ENCODE measurements at regions not wholly inside any gene's neighbourhood (a gene's known extent, or its start where the extent isn't known, plus 50 kb on each side); places are given as distances from the start of the nearest gene placed in this dataset.

- H3K27me3 ChIP-seq, result no peaks in the 10 kb centered on the region
- H3K27ac ChIP-seq, result no peak overlapping the region
- TF ChIP-seq POLR2AphosphoS5 (IDR thresholded peaks at IDR 0.05), result no peak
- TF ChIP-seq CTCF (IDR thresholded peaks at IDR 0.05), result no peak
- no peak for TF ChIP-seq POLR2A (IDR thresholded peaks at IDR 0.05)
- TF ChIP-seq EP300 (IDR thresholded peaks at IDR 0.05; ENCODE audit: low read depth), result no peak
- in situ Hi-C loops (cut with MboI; ENCODE audit: low pct_ligation_motif_present in 1 of 4, low pct_unique_long_range_greater_than_20kb in 1 of 4, low sequenced_read_pairs in 3 of 4) (no loop called here), intact Hi-C loops (cut with DNase I; ENCODE audit: low total_unique reads) (no loop called here)
- H3K9me3 ChIP-seq, result no peaks in the 10 kb centered on the region
- H3K36me3 ChIP-seq, result no peaks in the 10 kb centered on the region
- no peak for DNase-seq
- H3K4me1 ChIP-seq, result no peaks in the 10 kb centered on the region
- WGBS, 2 donors (ENCODE audit: low coverage in 1 of 2), result 92% methylated on average over 3 of the region's 3 CpGs; no CpG with 5 or more reads in 1 of the 2 donors
- H3K4me3 ChIP-seq, result no peak overlapping the region
Measured at GRCh38 chr7:140283472-140283871, 106.7 kb upstream of the KDM7A start.

GRCh38 chr7:140281960-140282359 is 105.2 kb upstream of the KDM7A start:
- no peaks in the 10 kb centered on the region for H3K4me1 ChIP-seq
- in situ Hi-C loops (cut with MboI; ENCODE audit: low pct_ligation_motif_present in 1 of 4, low pct_unique_long_range_greater_than_20kb in 1 of 4, low sequenced_read_pairs in 3 of 4) (no loop called here), intact Hi-C loops (cut with DNase I; ENCODE audit: low total_unique reads) (no loop called here)
- no peak for DNase-seq
- H3K4me3 ChIP-seq, result no peak overlapping the region
- no peak overlapping the region for H3K27ac ChIP-seq
- TF ChIP-seq POLR2A (IDR thresholded peaks at IDR 0.05) (no peak), POLR2AphosphoS5 (IDR thresholded peaks at IDR 0.05) (no peak), EP300 (IDR thresholded peaks at IDR 0.05; ENCODE audit: low read depth) (no peak), CTCF (IDR thresholded peaks at IDR 0.05) (no peak)
- H3K27me3 ChIP-seq, result no peaks in the 10 kb centered on the region
- no peaks in the 10 kb centered on the region for H3K9me3 ChIP-seq
- WGBS, 2 donors (ENCODE audit: low coverage in 1 of 2), result 95% methylated on average over 5 of the region's 5 CpGs; no CpG with 5 or more reads in 1 of the 2 donors
- H3K36me3 ChIP-seq, result no peaks in the 10 kb centered on the region

GRCh38 chr7:140281255-140281654 is 104.5 kb upstream of the KDM7A start:
- no peak for TF ChIP-seq CTCF (IDR thresholded peaks at IDR 0.05)
- TF ChIP-seq EP300 (IDR thresholded peaks at IDR 0.05; ENCODE audit: low read depth), result no peak
- TF ChIP-seq POLR2AphosphoS5 (IDR thresholded peaks at IDR 0.05), result no peak
- no peak for TF ChIP-seq POLR2A (IDR thresholded peaks at IDR 0.05)
- H3K27me3 ChIP-seq, result no peaks in the 10 kb centered on the region
- no peak for DNase-seq
- WGBS, 2 donors (ENCODE audit: low coverage in 1 of 2), result 60 to 83% methylated on average over 1 to 3 of the region's 3 CpGs
- no peak overlapping the region for H3K4me3 ChIP-seq
- H3K4me1 ChIP-seq, result no peaks in the 10 kb centered on the region
- in situ Hi-C loops (cut with MboI; ENCODE audit: low pct_ligation_motif_present in 1 of 4, low pct_unique_long_range_greater_than_20kb in 1 of 4, low sequenced_read_pairs in 3 of 4) (no loop called here), intact Hi-C loops (cut with DNase I; ENCODE audit: low total_unique reads) (no loop called here)
- H3K27ac ChIP-seq, result no peak overlapping the region
- H3K36me3 ChIP-seq, result no peaks in the 10 kb centered on the region
- no peaks in the 10 kb centered on the region for H3K9me3 ChIP-seq

GRCh38 chr7:140276001-140276400 is 99.2 kb upstream of the KDM7A start:
- peaks cover 0 to 9% (median 0%) of the 10 kb centered on the region in 4 donors for H3K4me1 ChIP-seq
- no peak for DNase-seq
- TF ChIP-seq CTCF (IDR thresholded peaks at IDR 0.05) (no peak), EP300 (IDR thresholded peaks at IDR 0.05; ENCODE audit: low read depth) (no peak), POLR2AphosphoS5 (IDR thresholded peaks at IDR 0.05) (no peak), POLR2A (IDR thresholded peaks at IDR 0.05) (no peak)
- H3K9me3 ChIP-seq, result no peaks in the 10 kb centered on the region
- WGBS, 2 donors (ENCODE audit: low coverage in 1 of 2), result 53 to 70% methylated on average over 2 to 5 of the region's 5 CpGs
- H3K4me3 ChIP-seq, result no peak overlapping the region
- no peak overlapping the region for H3K27ac ChIP-seq
- H3K27me3 ChIP-seq, result no peaks in the 10 kb centered on the region
- intact Hi-C loops (cut with DNase I; ENCODE audit: low total_unique reads) (no loop called here), in situ Hi-C loops (cut with MboI; ENCODE audit: low pct_ligation_motif_present in 1 of 4, low pct_unique_long_range_greater_than_20kb in 1 of 4, low sequenced_read_pairs in 3 of 4) (no loop called here)
- H3K36me3 ChIP-seq, result no peaks in the 10 kb centered on the region

All from transverse colon (tissue), 4 donors.